Adrenal gland (tissue), 5 donors: ENCODE measurements at regions not wholly inside any gene's neighbourhood (a gene's known extent, or its start where the extent isn't known, plus 50 kb on each side); places are given as distances from the start of the nearest gene placed in this dataset.

Source experiments
- CTCF ChIP-seq, 6 experiments: fragments of 450-650 bp in 4 of 6; fragments of 200-600 bp in 2 of 6; sonication (generic) in 1 of 6; IDR thresholded peaks; 1 replicate in 5 of 6; 2 replicates in 1 of 6; pipeline versions ENCODE4 v1.5.1 to v1.8.0; 2016 to 2021; ENCODE audit warnings: antibody characterized with exemption in 6 of 6, mild to moderate bottlenecking in 2 of 6, moderate library complexity in 1 of 6
- POLR2A ChIP-seq, 2 donors: fragments of 450-650 bp; IDR thresholded peaks; one replicate each; pipeline ENCODE4 v1.6.1; 2017; ENCODE audit warnings: antibody characterized with exemption in 2 of 2, mild to moderate bottlenecking in 2 of 2, moderate library complexity in 1 of 2
- donor health status: DM: no; HTN: no; CAD: no.

GRCh38 chr13:112259511-112259910 is 116.6 kb upstream of the SPACA7 start:
- TF ChIP-seq POLR2A (IDR thresholded peaks at IDR 0.05) (no peak), CTCF (IDR thresholded peaks at IDR 0.05) (no peak)
